T47D (cell line): ENCODE measurements at regions not wholly inside any gene's neighbourhood (a gene's known extent, or its start where the extent isn't known, plus 50 kb on each side); places are given as distances from the start of the nearest gene placed in this dataset.

ENCODE experiments used
- DNase-seq, 2 experiments: peaks; one replicate each; pipeline versions ENCODE4 v3.0.0 to v3.0.0-alpha.2; 2011 to 2012; ENCODE audit warnings: low read depth in 1 of 2, low spot score in 1 of 2
- JUND ChIP-seq: IDR thresholded peaks from 2 replicates; pipeline ENCODE4 v1.6.1; 2012; ENCODE audit warnings: low read depth
- in situ Hi-C: cut with HindIII; loops from 2 replicates; pipeline ENCODE4 v1.10.0; 2016; ENCODE audit warnings: low sequenced_read_pairs, low pct_unique_long_range_greater_than_20kb

GRCh38 chr20:23180451-23180921, 94.4 kb upstream of the CD93 start:
- no peak for DNase-seq
- no peak for TF ChIP-seq JUND
- in situ Hi-C loops: no loop called here

- in situ Hi-C loops: no loop called here
- no peak for TF ChIP-seq JUND
- DNase-seq: no peak
These were observed 93.8 kb upstream of the CD93 start for GRCh38 chr20:23179766-23180403.

- in situ Hi-C loops: no loop called here
These were observed 92.7 kb upstream of the CD93 start for GRCh38 chr20:23178806-23179205.

DNA sequence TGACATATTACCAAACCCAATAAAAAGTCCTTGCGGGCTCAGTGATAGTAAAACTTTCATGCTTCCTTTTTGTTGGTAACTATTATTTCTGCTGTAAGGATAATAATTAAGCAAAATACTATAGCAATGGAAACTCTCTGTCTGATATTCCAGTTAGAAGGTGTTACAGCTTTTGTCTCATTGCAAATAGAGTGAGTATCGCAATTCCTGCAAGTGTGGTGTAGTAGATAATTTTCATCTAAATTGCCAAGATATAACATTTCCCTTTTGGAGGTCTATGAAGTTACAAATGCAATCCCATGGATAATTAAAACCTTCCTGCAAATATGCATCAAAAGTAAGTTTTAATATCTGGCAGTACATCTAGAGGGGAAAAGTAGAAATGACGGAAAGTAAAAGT, 88.7 kb upstream of the CD93 start:
- in situ Hi-C loops: no loop called here
- no peak for TF ChIP-seq JUND
- DNase-seq: no peak

More at GRCh38 chr20:23178806-23179205, 92.7 kb upstream of the CD93 start:
- TF ChIP-seq JUND: no peak
- DNase-seq: no peak

DNA sequence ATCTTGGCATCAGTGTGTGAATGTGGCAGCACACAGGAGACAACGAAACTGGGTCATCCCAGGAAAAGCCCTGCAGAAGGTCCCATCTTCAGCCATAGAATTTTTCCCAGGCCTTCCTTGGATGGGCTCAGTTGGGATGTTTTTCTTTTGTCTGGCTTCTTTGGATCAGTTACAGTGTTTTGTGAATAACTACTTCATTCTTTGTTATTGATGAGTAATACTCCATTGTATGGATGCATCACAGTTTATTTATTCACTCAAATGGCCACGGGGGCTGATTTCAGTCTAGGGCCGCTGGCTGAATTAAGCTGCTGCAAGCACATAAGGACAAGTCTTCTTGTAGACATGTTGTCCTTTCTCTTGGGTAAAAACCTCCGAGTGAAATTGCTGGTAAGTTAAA, 81.3 kb upstream of the CD93 start:
- DNase-seq: no peak
- no peak for TF ChIP-seq JUND
- in situ Hi-C loops: no loop called here

DNA sequence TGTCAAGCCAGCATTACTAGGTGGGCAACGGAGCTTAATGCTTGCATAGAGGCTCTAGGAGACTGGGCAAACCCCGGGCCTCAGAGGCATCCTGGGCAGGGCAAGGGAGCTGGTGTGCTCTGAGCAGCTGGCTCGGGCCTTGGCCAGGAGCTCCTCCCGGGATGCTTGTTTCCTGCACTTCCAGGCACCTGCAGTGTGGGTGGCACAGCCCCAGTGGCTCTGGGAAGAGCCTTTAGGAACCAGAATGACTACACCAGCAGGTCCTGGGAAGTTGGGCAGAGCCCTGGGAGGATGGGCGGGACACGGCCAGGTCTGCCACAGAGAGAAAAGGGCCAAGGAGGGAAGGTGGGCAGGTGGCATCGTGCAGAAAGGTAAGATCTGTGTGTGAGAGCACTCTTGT, 80.4 kb upstream of the CD93 start:
- in situ Hi-C loops: no loop called here
- TF ChIP-seq JUND: no peak
- no peak for DNase-seq

GRCh38 chr20:23165964-23166363, 79.8 kb upstream of the CD93 start:
- DNase-seq: no peak
- TF ChIP-seq JUND: no peak
- in situ Hi-C loops: no loop called here

DNA sequence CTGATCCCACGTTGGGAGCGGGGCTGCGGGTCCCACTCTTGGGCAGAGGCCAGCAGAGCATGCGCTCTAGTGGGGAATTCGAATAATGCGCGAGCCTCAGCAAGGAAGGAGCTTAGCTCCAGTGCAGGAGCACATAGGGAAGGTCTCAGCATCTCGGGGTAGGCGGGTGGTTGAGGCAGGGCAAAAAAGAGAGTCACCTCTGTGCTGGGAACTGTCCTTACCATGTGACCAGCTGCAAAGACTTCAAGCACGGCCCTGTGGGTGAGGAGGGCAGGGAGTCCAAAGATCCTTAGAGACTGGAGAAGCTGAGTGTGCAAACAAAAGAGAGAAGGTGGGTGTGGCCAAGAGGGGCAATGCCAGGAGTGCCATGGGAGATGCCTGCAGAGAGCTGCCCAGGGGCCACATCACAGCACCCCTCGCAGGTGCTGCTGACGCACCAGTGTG, 79.2 kb upstream of the CD93 start:
- DNase-seq: no peak
- in situ Hi-C loops: no loop called here
- no peak for TF ChIP-seq JUND

- TF ChIP-seq JUND: no peak
- no peak for DNase-seq
- in situ Hi-C loops: no loop called here
These were observed 78.1 kb upstream of the CD93 start for GRCh38 chr20:23164176-23164601.

- no peak for TF ChIP-seq JUND
- no peak for DNase-seq
- in situ Hi-C loops: no loop called here
These were observed 77.4 kb upstream of the CD93 start for GRCh38 chr20:23163562-23163961.

DNA sequence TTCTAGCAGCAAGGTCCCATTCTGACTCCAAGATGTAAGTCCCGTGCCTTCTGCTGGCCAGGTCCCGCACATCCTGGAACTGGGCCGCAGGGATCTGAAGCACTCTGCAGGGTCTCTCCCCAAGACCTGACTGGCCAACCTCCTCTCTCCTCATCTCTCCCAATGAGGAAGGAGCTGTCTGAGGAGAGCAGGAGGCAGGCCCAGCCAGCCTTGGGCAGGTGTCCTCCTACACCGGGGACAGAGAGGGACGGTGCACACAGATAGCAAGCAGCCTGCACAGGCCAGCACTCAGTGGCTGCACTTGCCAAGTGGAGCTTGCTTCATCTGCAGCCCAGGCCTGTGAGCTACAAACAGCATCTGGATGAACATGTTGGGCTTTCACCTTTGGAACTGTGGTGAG, 76.8 kb upstream of the CD93 start:
- DNase-seq: no peak
- TF ChIP-seq JUND: no peak
- in situ Hi-C loops: no loop called here

GRCh38 chr20:23161968-23162696, 76.0 kb upstream of the CD93 start:
- in situ Hi-C loops: no loop called here
- no peak for TF ChIP-seq JUND
- DNase-seq: peak in 1 of 2 experiments; percentile 40

DNA sequence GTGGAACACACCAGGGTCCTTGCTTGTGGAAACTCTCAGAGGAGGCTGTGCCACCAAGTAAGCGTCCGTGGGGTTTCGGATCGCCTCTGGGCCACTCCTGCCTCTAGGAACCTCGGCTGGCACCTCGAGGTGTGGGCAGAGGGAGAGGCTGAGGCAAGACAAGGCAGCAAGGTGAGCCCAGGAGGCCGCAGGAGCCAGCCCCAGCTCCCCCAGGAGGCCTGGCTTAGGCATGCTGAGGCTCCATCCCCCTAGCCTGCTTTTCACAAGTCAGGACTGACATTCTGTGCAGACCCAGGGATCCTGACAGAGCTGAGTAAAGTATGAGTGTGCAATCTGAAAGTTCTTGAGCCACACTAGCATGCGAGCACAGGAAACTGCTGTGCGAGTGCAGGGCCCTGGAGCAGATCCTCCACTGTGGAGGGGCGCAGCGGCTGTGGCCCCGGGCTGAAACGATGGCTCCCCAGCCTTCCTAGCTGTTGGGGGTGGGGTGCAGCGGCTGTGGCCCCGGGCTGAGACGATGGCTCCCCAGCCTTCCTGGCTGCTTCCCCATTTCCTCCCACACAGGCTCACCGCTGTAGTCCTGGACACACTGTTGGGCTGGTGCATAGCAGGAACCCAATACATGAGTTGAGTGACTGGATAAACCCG, 75.2 kb upstream of the CD93 start:
- no peak for DNase-seq
- TF ChIP-seq JUND: no peak
- in situ Hi-C loops: no loop called here
